Inflammatory macrophage treated with lipopolysaccharide for 1 hour (primary cell): ENCODE measurements at regions not wholly inside any gene's neighbourhood (a gene's known extent, or its start where the extent isn't known, plus 50 kb on each side); places are given as distances from the start of the nearest gene placed in this dataset.
"Not testable (repeated sequence)": the region's sequence is repeated elsewhere in the genome, so short reads cannot be mapped to it uniquely, and the experiment has no call there.

Source experiments
- DNase-seq, 2 donors: peaks; one replicate each; pipeline ENCODE4 v3.0.0-alpha.2; 2020 to 2022

DNA sequence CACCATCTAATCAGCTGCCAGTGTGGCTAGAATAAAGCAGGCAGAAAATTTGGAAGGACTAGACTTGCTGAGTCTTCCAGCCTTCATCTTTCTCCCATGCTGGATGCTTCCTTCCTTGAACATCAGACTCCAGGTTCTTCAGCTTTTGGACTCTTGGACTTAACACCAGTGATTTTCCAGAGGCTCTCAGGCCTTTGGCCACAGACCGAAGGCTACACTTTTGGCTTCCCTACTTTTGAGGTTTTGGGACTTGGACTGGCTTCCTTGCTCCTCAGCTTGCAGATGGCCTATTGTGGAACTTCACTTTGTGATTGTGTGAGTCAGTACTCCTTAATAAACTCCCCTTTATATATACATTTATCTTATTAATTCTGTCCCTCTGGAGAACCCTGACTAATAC lies 129.8 kb upstream of the MB21D2 start:
- DNase-seq = not testable (repeated sequence)

DNA sequence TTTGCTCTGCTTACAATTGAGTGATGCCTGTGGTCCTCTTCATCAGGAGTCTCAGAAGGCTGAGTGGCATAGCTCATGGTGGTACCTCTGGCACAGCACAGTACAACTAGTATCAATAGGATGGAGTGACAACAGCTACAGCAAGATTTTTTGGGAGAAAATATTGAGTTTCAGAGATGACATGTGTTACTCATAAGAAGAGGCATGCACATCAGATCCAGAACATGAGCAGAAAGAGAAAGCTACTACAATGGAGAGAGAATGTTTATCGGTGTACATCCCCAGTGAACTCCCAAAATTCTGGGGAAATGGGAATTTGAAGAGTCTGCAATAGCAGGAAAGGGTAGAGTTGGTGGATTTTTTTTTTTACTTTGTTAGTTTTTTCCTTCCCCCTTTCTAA lies 130.5 kb upstream of the MB21D2 start:
- no peak for DNase-seq

DNA sequence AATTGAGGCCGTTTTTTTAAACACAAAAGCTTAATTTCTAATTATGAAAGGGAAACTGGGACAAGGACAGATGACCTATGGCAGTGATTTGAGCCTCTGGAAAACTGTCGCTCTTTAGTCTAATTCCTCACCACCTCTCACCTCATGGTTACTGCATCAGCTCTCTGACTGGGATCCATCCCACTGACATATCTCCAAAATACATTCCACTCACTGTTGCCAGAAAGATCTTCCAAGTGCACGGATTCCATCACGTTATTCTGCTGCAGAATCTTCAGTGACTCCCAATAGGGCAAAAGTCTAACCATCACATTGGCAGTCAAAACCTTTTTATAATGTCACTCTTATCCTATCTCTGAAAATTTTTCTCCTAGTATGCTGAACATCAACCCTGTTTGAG lies 132.3 kb upstream of the MB21D2 start:
- no peak for DNase-seq

DNA sequence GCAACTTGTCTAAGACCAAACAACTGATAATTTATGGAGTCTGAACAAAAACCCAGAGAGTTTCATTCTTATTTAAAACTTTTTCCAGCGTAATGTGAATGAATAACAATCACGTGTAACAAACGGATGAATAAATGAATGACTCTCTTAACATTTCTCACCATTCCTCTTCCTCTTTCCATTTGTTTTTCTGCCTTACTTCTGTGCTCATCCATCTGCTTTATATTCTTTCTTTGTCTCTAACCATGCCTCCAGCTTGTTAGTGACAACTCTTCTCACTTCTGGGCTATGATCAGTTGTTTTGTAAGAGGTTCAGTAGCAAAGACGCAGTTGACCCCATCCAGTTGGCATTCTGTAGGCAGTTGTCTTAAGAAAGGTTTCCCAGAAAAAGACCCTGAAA lies 133.7 kb upstream of the MB21D2 start:
- no peak for DNase-seq

DNA sequence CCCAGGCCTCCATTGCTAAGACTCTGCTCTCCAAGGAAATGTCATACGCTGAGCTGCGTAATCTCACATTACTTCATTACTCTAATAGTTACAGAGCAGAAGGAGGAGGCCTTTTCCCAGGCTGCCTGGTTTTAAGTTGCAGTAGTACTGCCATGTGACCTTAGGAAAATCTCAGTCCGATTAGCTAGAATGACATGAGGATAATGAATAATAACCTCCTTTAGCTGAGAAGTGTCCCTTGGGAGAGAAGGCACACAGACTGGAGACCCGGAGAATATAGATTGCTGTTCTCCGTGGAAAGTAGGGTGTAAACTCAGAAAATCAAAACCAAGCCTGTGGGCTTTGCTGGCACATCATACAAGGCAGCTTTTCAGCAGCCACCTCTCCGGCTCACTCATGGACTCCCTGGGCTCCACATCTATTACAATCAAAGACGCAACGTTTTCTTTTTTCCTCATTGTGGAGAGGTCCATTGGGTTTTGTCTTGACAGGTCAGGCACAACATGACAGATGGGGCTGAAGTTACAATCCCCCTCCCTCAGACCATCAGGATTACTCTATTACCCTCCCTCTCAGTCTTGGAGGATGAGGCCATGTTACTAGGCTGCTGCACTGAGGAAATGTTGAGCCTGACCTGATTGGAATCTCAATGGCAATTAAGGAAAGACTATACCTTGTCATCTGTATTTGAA lies 134.8 kb upstream of the MB21D2 start:
- no peak for DNase-seq

DNA sequence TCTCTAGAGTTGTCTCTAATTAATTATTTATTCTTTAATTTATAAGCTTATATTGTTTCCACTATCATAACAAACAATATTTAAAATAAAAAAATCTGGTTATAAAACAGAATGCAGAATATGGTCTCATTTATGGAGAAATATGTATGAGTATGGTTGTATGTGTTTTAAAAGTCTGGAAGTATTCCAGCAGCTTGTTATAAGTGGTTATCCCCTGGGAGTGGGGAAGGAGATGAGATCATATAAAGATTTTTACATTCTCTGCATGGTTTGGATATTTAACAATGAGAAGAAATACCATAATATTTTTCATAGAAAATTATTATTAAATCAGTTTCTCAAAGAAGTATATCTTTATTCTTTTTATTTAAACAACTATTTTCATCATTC lies 135.4 kb upstream of the MB21D2 start:
- no peak for DNase-seq

DNA sequence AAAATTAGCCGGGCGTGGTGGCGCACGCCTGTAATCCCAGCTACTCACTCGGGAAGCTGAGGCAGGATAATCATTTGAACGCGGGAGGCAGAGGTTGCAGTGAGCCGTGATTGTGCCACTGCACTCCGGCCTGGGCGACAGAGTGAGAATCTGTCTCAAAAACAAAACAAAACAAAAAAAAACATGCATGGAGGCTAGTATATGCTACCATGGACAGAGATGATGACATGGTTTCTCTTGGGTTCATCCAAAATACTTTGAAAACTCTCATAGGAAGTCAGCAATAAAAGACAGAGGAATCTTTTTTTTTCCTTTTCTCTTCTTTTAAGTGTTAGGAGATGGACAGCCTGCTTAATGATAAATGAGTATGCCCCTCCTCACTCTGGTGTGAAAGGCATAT lies 137.7 kb upstream of the MB21D2 start:
- no peak for DNase-seq

DNA sequence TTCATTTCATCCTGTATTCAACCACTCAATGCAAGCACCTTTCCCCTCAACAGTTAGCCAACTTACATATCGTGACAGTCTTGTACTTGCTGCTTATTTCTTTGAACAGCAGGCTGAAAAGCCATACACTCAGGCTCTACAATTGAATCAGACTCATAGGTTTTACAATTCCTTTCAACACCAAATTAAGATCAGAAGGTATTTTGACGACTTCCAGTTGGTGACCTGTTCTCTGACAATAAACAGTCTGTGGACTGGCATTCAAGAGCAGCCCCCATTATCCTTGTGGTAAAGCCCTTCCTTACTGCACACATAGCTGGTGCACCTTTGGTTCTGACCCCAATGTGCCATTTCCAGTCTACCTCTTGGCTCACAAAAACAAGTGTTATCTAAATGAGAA lies 140.0 kb upstream of the MB21D2 start:
- no peak for DNase-seq

DNA sequence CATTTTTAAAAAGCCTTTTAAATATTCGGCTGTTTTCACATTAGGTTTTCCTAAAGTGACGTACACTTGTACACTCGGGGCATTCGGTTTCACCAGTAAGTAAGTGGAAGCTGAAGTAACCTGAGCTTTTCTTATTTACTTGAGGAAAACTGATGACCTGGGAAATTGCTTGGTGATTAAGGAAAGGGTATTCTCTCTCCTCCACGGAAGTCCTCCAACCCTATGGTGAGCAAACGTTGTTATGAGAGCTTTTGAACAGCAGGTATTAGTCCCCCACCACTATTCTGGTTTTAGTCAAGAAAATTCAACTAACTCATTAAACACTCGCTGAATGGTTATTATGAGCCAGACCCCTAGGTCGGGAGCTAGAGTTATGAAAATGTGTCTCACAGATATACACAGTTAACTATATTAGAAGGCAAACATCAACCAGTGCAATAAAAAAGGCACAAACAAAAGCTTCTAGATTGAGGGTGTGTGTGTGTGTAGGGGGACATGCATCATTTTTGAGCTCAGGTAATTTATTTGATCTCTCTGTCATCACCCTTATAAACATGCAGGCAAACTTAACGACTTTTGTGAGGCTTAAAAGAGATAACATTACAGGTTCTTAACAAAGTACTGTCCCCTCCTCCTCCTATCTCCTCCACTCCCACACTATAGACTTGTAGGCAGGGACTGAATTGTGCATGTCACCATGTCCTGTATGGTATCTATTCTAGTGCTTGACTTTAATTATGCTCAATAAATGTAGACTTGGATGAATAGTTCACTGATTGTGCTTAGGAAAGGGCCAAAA lies 143.3 kb upstream of the MB21D2 start:
- DNase-seq = no peak

DNA sequence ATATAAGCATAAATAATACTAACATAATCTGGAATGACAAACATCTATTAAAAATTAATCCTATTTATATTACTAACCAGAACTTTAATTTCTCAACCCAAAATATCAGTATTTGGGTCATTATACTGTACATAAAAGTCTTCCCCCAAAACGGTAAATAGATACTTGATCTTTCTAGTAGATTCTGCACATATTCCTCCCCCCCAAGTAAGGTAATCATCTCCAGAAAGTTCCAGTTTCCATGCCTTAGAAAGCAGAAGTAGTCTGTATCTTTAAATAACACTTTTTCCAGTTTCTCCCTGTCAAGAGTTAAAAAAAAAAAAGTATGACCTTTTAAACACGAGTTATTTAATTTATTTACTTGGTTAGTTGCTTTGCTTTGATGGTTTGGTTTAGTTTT lies 150.7 kb upstream of the MB21D2 start:
- no peak for DNase-seq

DNA sequence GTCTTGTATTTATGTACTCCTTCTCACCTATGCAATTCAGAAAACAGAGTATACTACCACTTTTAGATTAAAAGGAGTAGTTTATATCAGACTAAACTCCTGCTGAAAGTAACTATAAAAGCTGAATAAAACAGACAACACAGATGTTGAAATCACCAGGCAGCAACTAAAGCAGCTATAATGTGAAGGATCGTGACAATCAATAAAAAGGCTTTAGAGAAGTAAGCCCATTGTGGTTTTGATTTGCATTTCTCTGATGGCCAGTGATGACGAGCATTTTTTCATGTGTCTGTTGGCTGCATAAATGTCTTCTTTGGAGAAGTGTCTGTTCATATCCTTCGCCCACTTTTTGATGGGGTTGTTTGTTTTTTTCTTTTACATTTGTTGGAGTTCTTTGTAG lies 152.1 kb upstream of the MB21D2 start:
- DNase-seq = not testable (repeated sequence)

DNA sequence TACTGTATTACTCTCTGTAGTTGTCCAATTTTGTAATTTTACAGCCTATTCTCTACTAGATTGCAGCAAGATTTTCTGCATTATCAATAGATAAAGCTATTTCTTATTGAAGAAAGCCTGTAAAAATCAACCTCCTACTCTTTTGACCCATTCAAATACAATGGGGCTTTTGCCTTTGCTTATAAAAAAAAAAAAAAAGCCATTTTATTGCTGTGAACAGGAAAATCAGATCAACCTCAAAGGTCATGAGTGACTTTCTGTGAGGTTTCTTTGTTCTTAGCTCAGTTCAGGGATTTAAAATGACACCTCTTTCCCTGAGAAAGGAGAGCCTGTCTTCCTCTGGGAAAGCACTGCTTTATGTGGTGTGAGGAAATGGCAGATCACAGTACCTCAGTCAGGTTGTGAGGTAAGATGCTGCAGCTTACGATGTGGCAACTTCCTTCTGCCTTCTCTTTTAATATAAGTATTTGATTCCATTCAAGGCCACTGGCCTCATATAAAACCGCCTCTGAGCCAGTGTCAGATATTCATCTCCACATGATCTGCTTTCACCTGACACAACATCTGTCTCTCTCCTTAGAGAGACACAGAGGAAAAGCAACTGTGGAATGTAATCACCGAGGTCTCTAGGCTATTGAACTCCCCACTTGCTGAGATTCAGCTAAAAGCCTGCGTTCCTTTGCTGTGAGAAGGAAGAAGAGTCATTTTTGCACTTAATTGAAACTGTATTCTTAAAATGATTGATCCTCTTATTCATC lies 161.5 kb upstream of the MB21D2 start:
- DNase-seq = no peak

DNA sequence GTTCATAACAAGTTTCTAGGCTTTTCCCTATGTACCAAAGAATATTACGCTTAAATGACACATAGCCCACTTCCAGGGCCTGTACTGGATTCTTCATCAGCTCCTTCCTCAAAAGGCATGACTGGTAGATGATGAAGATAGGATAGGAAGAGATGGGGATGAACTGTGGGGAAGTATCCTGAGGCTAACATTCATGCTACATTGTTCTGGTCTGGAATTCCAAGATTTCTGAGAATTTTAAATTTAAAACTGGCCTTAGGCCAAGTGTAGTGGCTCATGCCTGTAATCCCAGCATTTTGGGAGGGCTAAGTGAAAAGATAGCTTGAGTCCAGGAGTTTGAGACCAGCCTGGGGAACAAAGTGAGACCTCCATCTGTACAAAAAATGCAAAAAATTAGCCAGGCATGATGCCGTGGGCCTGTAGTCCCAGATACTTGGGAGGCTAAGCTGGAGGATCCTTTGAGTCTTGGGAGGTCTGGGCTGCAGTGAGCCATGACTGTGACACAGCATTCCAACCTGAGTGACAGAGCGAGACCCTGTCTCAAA lies 160.1 kb upstream of the PLAAT1 start:
- DNase-seq = no peak

DNA sequence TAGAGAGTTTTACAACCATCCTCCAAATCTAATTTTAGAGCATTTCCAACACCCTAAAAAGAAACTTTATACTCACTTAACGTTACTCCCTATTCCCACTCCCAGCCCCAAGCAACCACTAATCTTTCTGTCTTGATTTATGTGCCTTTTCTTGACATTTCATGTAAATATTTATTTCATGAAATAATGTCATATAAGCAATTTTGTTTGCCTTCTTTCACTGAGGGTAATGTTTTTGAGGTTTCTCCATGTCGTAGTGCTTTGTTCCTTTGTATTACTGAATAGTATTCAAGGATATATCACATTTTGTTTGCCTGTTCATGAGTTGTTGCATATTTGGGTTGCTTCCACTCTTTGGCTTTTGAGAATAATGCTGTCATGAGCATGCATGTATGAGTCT lies 155.4 kb upstream of the PLAAT1 start:
- no peak for DNase-seq

DNA sequence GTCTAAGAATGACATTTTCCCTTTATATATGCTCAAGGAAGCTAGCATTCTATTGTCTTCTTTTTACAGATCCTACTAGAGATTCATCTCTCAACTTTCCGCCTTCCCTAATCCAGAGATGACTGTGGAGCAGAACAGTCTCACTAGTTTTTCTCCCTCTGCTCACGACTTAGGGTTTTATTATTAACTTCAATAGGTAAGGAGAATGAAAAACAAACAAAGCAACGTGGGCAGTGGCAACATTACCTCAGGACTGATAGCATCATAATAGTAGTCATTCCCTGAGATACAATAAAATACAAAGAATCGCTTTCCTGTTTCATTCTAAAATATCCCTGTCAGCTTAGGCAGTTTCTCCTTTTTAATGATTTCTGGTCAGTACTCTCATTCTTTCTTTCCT lies 154.3 kb upstream of the PLAAT1 start:
- DNase-seq = no peak

DNA sequence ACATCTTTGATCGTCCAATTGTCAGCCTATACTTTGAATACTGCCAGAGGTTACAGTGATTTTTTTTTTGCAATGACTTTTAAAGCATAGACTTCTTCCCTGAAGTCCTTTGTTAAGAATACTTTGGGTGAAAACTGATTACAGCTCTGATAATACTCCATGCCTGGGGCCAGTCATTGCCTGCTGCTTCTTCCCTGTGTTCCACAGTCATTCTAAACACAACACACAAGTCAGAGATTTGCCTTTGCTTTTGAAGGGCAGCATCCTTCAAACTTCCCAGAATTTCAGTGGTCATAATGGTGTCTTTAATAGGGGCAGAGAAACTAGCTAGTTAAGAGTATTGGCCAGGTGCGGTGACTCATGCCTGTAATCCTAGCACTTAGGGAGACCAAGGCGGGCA lies 153.7 kb upstream of the PLAAT1 start:
- no peak for DNase-seq

DNA sequence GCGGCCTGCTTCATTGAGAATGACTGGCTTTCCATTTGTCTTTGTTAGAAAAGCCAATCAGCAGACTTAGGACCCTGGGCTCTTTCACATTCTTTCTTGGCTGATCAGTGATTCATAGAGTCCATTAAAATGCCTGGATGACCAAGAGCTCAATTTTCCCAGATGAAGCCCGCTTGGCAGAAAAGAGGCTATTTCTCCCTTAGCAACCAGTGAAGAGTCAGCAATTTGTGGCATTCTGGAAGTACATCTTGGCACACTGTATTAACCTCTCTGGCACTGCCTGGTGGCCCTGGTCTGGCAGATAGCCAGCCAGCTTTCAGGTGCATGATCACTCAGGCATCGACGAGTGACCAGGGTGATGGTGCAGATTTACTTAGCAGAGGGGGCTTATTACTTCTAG lies 145.7 kb upstream of the PLAAT1 start:
- no peak for DNase-seq

DNA sequence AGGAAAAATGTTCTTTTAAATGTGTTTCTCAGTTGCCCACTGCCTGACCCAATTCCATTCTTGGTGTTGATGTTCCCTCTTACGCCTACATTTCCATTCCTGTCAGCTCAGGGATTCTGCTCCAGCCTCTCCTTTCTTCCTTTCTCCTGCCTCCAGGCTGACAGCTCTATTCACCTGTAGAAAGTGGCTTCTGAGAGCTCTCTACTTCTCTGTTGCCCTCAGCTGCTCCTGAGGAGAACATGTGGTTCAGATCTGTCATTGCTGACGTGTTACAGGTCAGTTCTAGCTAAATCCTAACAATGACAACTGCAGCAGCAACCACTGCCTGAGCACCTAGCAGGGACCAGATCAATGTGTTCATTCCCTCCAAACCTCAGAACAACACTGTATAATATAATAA lies 144.9 kb upstream of the PLAAT1 start:
- no peak for DNase-seq

DNA sequence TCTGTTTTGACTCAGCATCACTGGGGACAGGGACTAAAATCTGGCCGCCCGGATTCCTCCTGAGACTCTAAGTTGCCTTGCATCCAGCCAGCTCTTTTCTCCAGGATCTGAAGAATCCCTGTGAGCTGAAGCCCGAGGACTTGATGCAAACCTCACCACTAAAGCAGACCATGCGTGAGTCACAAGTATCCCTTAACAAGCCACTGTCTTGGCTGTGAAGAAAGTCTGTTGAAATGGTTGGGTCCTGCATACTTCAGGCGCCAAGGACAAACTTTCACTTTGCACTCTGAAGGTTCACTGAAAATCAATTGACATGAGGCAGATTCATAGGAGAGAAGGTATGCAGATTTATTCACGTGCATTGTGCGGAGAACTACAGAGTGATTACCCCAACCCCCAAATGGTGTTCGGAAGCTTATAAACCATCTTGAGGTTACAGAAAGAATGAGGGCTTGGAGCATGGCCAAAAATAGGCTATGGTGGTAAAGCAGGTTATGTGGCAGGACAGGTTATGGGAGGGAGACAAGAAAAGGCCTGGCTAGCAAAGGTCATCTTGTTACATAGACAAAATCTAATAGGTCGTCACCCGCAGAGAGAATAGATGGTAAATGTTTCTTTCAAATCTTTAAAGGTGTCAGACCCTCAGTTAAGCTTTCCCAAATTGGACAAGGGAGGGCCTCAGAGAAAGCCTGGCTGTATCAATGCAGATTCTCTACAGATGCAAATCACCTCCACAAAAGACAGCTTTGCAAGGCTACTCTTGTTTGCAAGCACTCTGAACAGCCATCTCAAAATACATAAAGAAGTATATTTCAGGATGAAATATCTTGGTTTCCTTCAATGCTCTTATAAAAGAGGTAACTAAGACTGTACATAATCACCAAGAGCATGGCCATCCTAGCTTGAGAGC lies 126.3 kb upstream of the PLAAT1 start:
- no peak for DNase-seq

DNA sequence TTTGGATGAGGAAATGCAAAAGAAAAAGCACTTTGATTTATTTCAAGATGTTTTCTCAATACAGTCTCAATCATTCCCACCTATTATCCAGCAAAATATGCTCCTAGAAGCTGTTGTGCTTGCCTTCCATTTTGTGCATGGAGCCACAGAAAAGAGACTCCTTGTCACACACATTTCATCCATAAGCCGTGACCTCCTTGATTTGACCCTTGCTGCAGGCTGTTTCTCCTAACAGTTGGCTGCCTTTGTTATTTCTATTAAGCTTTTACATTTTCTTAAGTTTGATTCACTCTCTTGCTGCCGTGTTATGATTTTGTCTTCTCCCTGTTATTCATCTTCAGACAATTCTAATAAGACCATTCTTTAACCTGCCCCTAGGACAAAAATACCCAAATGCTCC lies 124.2 kb upstream of the PLAAT1 start:
- no peak for DNase-seq

DNA sequence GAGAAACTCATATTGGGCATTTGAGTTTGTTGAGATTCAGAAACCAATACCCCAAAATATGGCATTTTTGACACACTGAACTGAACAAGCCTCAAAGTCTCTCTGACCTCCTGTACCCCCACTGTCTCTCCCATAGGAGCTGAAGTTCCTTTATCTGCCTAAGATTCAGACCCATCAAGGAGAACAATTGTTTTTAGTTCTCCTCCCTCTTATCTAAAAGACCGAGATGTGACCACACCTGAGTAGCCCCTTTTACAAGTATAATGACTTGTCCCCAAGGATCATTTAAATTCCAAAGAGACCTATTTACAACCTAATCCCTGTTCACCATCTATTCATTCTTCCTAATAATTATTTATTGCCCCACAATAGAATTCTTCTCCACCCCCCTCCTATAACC lies 122.1 kb upstream of the PLAAT1 start:
- DNase-seq = no peak

DNA sequence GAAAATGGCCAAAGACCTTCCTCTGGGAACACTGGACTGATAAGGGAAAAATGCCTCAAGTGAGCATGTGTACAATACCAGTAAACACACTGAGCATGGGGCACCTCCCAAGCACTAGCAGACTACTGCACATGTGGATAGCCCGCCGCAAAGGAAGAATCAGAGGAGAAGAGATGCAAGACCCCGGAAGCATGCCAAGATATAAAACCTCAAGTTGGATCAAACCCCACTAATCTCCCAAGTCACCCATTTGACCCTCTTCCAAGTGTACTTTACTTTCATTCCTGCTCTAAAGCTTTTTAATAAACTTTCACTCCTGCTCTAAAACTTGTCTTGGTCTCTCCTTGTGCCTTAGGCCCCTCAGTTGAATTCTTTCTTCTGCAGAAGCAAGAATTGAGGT lies 121.1 kb upstream of the PLAAT1 start:
- no peak for DNase-seq

DNA sequence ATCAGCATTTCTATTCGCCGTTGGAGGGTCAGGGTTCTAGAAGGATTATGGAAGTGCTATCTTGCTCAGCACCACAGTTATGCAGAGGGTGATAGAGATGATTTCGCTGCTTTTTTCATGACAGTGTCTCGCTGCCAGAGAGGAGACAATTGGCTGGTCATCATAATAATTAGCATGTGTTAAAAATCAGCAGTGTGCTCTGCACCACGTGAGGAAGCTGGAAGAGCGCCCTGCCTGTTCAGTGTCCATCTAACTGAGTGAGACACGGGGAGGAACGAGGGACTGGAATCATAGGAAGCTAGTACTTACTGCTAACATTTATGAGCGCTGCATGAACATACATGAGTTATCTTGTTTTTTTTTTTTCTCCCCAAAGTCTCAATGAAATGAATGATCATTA lies 116.2 kb upstream of the PLAAT1 start:
- no peak for DNase-seq
